ENCODE measurements at regions not wholly inside any gene's neighbourhood (a gene's known extent, or its start where the extent isn't known, plus 50 kb on each side); places are given as distances from the start of the nearest gene placed in this dataset.

- DNase-seq (ENCODE audit: low spot score) = no peak
These were observed 305.9 kb downstream of the BRINP2 start for GRCh38 chr1:177476676-177477075.

GRCh38 chr1:177472567-177472966 is 301.8 kb downstream of the BRINP2 start:
- no peak for DNase-seq (ENCODE audit: low spot score)

- no peak for DNase-seq (ENCODE audit: low spot score)
These were observed 300.5 kb downstream of the BRINP2 start for GRCh38 chr1:177471244-177471643.

GRCh38 chr1:177469519-177469918 is 298.8 kb downstream of the BRINP2 start:
- DNase-seq (ENCODE audit: low spot score) = no peak

DNA sequence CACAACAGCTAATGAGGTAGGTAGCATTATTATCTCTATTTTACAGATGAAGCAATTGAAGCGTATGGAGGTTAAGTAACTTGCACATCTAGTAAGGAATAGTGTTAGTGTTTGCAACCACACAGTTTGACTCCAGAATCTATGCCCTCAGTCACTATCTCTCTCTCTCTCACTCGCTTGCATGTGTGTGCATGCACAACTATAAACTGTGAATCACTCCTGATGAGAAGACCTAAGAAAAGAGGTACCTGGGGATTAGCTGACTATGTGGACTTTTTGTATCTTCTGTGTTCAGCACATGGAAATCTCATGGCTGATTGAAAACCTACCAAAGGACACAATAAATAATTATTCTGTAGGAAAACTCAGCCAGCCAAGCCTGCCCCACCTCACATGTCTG is 295.5 kb downstream of the BRINP2 start:
- DNase-seq (ENCODE audit: low spot score) = no peak

DNA sequence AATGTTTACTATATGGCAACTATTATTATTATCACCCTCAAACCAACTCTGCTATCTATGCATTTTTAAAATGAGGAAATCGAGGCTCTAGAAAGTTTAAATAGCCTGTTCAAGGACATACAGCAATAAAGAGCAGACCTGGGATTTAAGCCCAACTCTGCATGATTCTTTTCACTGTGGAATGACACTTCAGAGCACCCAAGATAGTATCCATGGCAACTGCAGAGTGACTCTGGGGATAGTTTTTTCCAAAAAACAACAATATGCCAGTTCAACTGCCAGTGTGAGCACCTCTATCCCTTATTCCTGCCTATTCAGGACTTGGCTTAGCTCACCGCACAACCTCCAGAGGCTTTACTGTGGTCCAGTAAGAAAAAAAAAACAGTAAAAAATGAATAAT is 293.9 kb downstream of the BRINP2 start:
- no peak for DNase-seq (ENCODE audit: low spot score)

- DNase-seq (ENCODE audit: low spot score) = no peak
These were observed 280.4 kb downstream of the BRINP2 start for GRCh38 chr1:177451191-177451590.

GRCh38 chr1:177448652-177449357 is 278.0 kb downstream of the BRINP2 start:
- peak; percentile 82 for DNase-seq (ENCODE audit: low spot score)

DNA sequence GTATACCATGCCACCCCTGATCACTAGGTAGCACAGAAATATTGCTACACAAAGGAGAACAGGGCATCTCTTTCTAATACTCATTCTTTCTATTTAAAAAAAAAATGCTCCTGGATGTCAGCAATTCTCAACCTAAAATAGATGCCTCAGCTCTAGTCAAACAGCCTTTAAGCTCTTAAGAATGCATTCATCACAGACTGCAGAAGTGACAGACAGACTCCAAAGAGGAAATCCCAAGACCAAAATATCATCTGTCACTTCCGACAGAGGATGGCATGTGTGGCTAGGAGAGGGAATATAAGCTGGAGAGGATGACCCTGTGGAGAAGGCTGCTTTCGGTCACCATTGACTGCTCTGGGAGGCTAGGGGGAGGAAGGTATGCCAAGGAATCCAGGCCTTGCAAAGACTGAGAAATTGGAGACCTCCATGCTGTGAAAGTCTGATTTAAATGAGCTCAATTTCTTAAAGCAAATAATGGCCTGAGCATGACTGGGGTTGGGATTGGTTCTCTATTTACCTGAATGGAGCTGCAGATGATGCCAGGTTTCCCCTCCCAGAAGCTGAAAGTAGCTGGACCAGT is 277.4 kb downstream of the BRINP2 start:
- no peak for DNase-seq (ENCODE audit: low spot score)

DNA sequence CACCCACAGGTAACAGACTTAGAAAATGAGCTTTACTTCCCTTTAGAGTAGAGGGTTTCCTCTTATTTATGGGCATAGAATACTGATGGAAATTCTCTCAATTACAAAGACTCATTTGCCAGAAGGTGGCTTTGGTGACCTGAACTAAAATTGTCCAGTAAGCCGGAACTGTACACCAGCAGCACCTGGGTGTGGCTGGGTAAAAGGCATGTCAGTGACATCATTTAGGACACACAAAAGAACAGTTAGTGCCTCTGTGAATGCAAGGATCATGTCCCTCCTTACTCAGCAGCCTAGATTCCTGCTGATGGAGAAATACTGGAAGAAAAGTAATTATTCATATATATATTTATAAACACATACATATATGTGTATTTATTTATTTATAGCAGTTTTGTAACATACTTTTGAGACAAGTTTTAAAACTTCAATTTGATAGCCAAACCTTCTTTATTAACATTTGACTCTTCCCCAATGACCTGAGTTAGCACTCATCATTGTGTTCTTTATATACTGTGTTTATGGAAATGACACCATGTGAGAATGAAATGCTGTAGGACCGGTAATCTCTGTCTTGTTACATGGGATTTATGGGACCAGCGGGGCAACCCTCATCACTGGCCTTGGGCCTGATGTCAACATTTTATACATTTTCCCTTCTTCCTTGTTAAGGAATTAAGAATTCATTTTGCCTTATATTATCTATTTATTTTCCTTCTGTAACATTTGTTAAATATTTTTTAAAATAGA is 274.4 kb downstream of the BRINP2 start:
- DNase-seq (ENCODE audit: low spot score) = no peak

DNA sequence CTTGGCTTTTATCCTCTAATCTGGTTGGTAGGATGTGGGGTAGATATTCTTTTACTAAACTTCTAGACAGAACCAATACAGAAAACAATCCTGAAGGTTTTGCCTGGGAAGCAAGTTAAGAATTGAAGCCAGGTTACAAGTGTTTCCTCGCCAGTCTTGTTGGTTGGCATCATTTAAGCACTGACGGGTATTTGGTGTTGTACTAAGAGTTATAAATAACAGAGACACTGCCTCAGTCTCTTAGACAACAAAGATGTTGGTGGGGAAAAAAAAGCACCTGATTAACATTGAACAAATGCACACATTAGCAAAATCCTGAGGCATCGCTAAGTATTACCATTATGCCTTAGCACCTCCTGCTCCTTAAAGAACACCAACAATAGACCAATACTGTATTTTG is 272.2 kb downstream of the BRINP2 start:
- no peak for DNase-seq (ENCODE audit: low spot score)

DNA sequence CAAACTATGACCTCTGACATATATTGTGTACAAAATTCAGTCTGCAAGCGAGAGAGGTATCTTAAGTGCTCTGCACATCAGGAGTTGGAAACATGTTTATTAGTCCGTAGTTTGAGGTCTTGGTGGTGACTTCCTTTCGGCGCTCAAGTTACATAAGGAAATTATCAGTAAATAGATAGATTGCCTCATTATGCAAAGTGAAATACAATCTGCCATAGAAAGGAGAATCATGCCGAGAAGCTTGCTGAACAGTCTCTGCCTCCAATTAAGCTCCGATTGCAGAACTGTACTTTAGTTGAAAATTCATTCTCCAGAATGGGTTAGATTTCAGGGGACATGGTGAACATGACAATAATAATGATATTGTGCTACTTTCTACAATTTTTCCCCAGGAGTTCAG is 271.8 kb downstream of the BRINP2 start:
- DNase-seq (ENCODE audit: low spot score) = no peak

GRCh38 chr1:177441281-177441680 is 270.5 kb downstream of the BRINP2 start:
- no peak for DNase-seq (ENCODE audit: low spot score)

- DNase-seq (ENCODE audit: low spot score) = no peak
These were observed 270.1 kb downstream of the BRINP2 start for GRCh38 chr1:177440821-177441220.

GRCh38 chr1:177439301-177439700 is 268.5 kb downstream of the BRINP2 start:
- no peak for DNase-seq (ENCODE audit: low spot score)

GRCh38 chr1:177435364-177435763 is 264.6 kb downstream of the BRINP2 start:
- no peak for DNase-seq (ENCODE audit: low spot score)

DNA sequence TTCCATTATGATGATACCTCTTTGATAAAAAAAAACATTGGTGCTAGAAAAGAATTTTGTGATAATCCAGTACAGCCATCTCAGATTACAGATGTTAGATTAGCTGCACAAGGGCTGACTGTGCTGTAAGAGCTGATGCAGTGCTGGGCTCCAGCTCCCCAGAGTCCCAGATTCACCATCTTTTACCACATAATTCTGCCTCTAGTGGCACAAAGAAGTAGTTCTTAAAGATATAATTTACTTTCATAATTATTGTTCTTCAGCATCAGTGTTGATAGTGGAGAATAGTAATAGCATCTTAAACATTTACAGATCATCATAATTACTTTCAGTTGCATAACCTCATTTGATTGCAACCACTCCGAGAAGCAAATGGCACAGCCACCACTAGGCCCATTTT is 262.1 kb downstream of the BRINP2 start:
- no peak for DNase-seq (ENCODE audit: low spot score)

GRCh38 chr1:177431123-177431522 is 260.4 kb downstream of the BRINP2 start:
- no peak for DNase-seq (ENCODE audit: low spot score)

- no peak for DNase-seq (ENCODE audit: low spot score)
These were observed 258.5 kb downstream of the BRINP2 start for GRCh38 chr1:177429234-177429633.

- no peak for DNase-seq (ENCODE audit: low spot score)
These were observed 257.1 kb downstream of the BRINP2 start for GRCh38 chr1:177427811-177428210.

GRCh38 chr1:177426497-177426896 is 255.7 kb downstream of the BRINP2 start:
- DNase-seq (ENCODE audit: low spot score) = no peak

DNA sequence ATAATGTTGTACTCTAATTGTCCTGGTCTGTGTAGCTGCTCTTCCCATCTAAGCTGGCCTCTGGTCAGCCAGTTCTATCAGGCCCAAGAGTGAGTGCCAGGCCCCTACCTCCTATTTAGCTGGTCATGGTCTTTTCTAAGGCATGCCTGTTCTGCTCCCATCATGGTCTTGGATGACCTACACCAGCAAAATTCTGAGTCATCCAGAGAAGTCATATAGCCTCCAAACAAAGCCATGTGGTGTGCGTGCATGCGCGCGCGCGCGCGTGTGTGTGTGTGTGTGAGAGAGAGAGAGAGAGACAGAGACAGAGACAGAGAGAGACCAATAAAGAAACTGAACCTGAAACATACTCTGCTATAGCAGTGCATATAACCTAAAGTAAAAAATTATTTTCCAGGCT is 254.4 kb downstream of the BRINP2 start:
- no peak for DNase-seq (ENCODE audit: low spot score)

DNA sequence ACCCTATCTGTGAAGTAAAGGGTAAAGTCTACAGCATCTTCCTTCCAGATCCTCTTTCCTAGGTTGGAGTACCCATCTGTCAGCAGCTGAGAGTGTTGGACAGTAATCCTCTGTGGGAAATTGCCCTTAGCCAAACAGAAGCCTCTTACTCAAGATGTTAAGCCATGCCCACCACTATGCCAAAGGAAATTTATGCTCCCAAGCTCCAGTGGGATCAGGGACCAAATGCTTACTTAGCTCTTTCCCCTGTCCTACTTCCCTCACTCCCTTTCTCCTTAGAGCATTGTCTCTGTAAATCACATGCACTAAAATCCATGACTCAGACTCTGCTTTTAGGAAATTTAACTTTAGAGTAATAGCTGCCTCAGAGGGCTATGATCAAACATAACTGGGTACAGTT is 254.0 kb downstream of the BRINP2 start:
- no peak for DNase-seq (ENCODE audit: low spot score)
